ENCODE measurements at regions not wholly inside any gene's neighbourhood (a gene's known extent, or its start where the extent isn't known, plus 50 kb on each side); places are given as distances from the start of the nearest gene placed in this dataset.

GRCh38 chr21:36260802-36261201 is 59.2 kb upstream of the MORC3 start:
- H3K14ac ChIP-seq (ENCODE audit: insufficient read length): no peak overlapping the region
- no peaks in the 10 kb centered on the region for H4K20me1 ChIP-seq (replicated peaks in 1 of 2; ENCODE audit: control insufficient read depth in 1 of 2, insufficient read depth in 2 of 2, low read length in 2 of 2)
- no peak overlapping the region for H3K4ac ChIP-seq (replicated peaks; ENCODE audit: insufficient read length, low read depth, low read length)
- no peaks in the 10 kb centered on the region; a peak in 1 of 8 replicates for H3K36me3 ChIP-seq (ENCODE audit: control insufficient read depth in 2 of 4, insufficient read depth in 4 of 4, low read length in 3 of 4)
- H3K27me3 ChIP-seq (replicated peaks in 1 of 4; ENCODE audit: control insufficient read depth in 3 of 4, extremely low read depth in 1 of 4, insufficient read depth in 3 of 4, low read length in 3 of 4): no peaks in the 10 kb centered on the region
- H3K4me2 ChIP-seq (ENCODE audit: insufficient read depth in 1 of 2, low read depth in 2 of 2, low read length in 2 of 2): no peak overlapping the region
- H3K79me2 ChIP-seq (ENCODE audit: control insufficient read depth in 1 of 2, insufficient read depth in 2 of 2, low read length in 2 of 2): no peaks in the 10 kb centered on the region
- TF ChIP-seq SP1 (IDR thresholded peaks at IDR 0.05; ENCODE audit: low read depth, low read length) (no peak), TCF12 (IDR thresholded peaks at IDR 0.05; ENCODE audit: low read depth, low read length) (no peak), HDAC6 (IDR thresholded peaks at IDR 0.05; ENCODE audit: low read depth, low read length) (no peak), CHD2 (IDR thresholded peaks at IDR 0.05; ENCODE audit: low read length) (no peak)
- TF ChIP-seq, protein P1, sequence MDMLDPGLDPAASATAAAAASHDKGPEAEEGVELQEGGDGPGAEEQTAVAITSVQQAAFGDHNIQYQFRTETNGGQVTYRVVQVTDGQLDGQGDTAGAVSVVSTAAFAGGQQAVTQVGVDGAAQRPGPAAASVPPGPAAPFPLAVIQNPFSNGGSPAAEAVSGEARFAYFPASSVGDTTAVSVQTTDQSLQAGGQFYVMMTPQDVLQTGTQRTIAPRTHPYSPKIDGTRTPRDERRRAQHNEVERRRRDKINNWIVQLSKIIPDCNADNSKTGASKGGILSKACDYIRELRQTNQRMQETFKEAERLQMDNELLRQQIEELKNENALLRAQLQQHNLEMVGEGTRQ (IDR thresholded peaks at IDR 0.05; ENCODE audit: low read length): no peak
- H4K91ac ChIP-seq (replicated peaks; ENCODE audit: insufficient read length, low read length): no peak overlapping the region
- H3K4me3 ChIP-seq (ENCODE audit: extremely low read depth in 1 of 4, insufficient read depth in 2 of 4, low read depth in 3 of 4, low read length in 4 of 4): no peak overlapping the region
- H3K23ac ChIP-seq (ENCODE audit: insufficient read length): no peak overlapping the region
- no peak overlapping the region for H3K18ac ChIP-seq (ENCODE audit: extremely low read depth, low read length)
- no peak overlapping the region for H3K56ac ChIP-seq (replicated peaks; ENCODE audit: insufficient read length, low read depth, low read length)
- DNase-seq (ENCODE audit: low read depth in 1 of 2, low spot score in 2 of 2): no peak
- 97% methylated on average over 5 of the region's 5 CpGs; no CpG with 5 or more reads in 1 of the 2 experiments for WGBS, 2 experiments (ENCODE audit: extremely low coverage in 1 of 2, insufficient coverage in 1 of 2, insufficient read length in 1 of 2, insufficient replicate concordance in 2 of 2, low coverage in 1 of 2, low lambda C conversion rate in 2 of 2, missing lambda C conversion rate in 1 of 2)
- no peak overlapping the region for H2BK15ac ChIP-seq (ENCODE audit: low read length)
- H3K9ac ChIP-seq (replicated peaks in 1 of 4; ENCODE audit: extremely low read depth in 1 of 4, low read depth in 3 of 4, low read length in 3 of 4): no peak overlapping the region
- ChIA-PET CTCF (ENCODE audit: partially characterized antibody) (interaction anchor here (0.8 to 6.7 kb wide), 8 partner anchors 13 to 108 kb away, joined by 3 to 54 read pairs (median 6); partner anchors contain the start of gene MORC3), POLR2A (ENCODE audit: partially characterized antibody) (no interaction called here)
- H2BK12ac ChIP-seq (ENCODE audit: low read depth, low read length): no peak overlapping the region
- H2BK20ac ChIP-seq (ENCODE audit: low read length): no peak overlapping the region
- H3K27ac ChIP-seq (ENCODE audit: low read depth, low read length): no peak overlapping the region
- H3K4me1 ChIP-seq (replicated peaks in 1 of 4; ENCODE audit: control insufficient read depth in 3 of 4, insufficient read depth in 4 of 4, low read length in 3 of 4): no peaks in the 10 kb centered on the region
- no peak for FAIRE-seq
- H4K8ac ChIP-seq (ENCODE audit: extremely low read depth, insufficient read depth, low read length): no peak overlapping the region
- H3K79me1 ChIP-seq (ENCODE audit: low read depth, low read length): no peaks in the 10 kb centered on the region
- no peak overlapping the region for H2AFZ ChIP-seq (ENCODE audit: low read length)
- H2BK5ac ChIP-seq (ENCODE audit: low read depth, low read length): no peak overlapping the region
- H4K5ac ChIP-seq (ENCODE audit: insufficient read length, low read depth, low read length): no peak overlapping the region
- H3K9me3 ChIP-seq (ENCODE audit: insufficient read depth in 2 of 2, low read depth in 1 of 2, low read length in 1 of 2): no peaks in the 10 kb centered on the region
- H2BK120ac ChIP-seq (replicated peaks; ENCODE audit: low read depth, low read length): no peak overlapping the region
- no peak overlapping the region for H2AK5ac ChIP-seq (ENCODE audit: low read depth, low read length)
- peaks cover 5% of the 10 kb centered on the region; the same call in 1 of the 2 replicates for H3K23me2 ChIP-seq (ENCODE audit: low read depth, low read length)

Data from H1 (cell line).